IMR-90 (cell line): ENCODE measurements at regions not wholly inside any gene's neighbourhood (a gene's known extent, or its start where the extent isn't known, plus 50 kb on each side); places are given as distances from the start of the nearest gene placed in this dataset.

Source experiments
- ATAC-seq: fragments of 200-7000 bp; cut with Tn5 transposase; 2 replicates; pipeline ENCODE4 v1.9.1; 2020; ENCODE audit warnings: low read depth, mild to moderate bottlenecking, moderate library complexity
- BruUV-seq: library from RNA; stranded (reverse); fragments of 400-500 nt; replicated peaks from 2 replicates; lab custom pipeline; 2021; lab: Mats Ljungman, UMichigan
- CTCF ChIA-PET: fragments of 300-600 bp; formaldehyde crosslinking; extraction: SDS; loops from one replicate; lab custom pipeline; 2021; ENCODE audit warnings: antibody characterized with exemption; lab: Yijun Ruan, JAX
- POLR2A ChIA-PET: fragments of 300-600 bp; sonication (Branson Sonifier 250); formaldehyde crosslinking; loops from one replicate; lab custom pipeline; 2022; ENCODE audit warnings: antibody characterized with exemption; ENCODE audit not compliant: unreplicated experiment; lab: Charles Lee
- DNase-seq: peaks from one replicate; pipeline ENCODE4 v3.0.0; 2013
- H2AFZ ChIP-seq: replicated peaks from 2 replicates; pipeline ENCODE3; 2013; ENCODE audit warnings: low read length, mild to moderate bottlenecking; ENCODE audit not compliant: poor library complexity
- H2AK5ac ChIP-seq: 2 replicates; pipeline ENCODE4 v1.6.1; 2013; ENCODE audit warnings: low read depth, low read length, inconsistent platforms
- H2AK9ac ChIP-seq: replicated peaks from 2 replicates; pipeline ENCODE3; 2013; ENCODE audit warnings: mild to moderate bottlenecking, low read depth, low read length, moderate library complexity; ENCODE audit not compliant: poor library complexity
- H2BK120ac ChIP-seq: 2 replicates; pipeline ENCODE4 v1.6.1; 2013; ENCODE audit warnings: low read depth, low read length, inconsistent platforms
- H2BK15ac ChIP-seq: 3 replicates; pipeline ENCODE4 v1.6.1; 2013; ENCODE audit warnings: low read depth, low read length, inconsistent platforms
- H2BK20ac ChIP-seq: 2 replicates; pipeline ENCODE4 v1.6.1; 2013; ENCODE audit warnings: low read depth, mild to moderate bottlenecking, inconsistent platforms, low read length, moderate library complexity
- H2BK5ac ChIP-seq: 2 replicates; pipeline ENCODE4 v1.6.1; 2013; ENCODE audit warnings: mild to moderate bottlenecking, low read depth, low read length, inconsistent platforms; ENCODE audit not compliant: poor library complexity, severe bottlenecking
- H3K14ac ChIP-seq: replicated peaks from 2 replicates; pipeline ENCODE4 v1.6.1; 2013; ENCODE audit warnings: low read depth, low read length, inconsistent platforms
- H3K18ac ChIP-seq: 2 replicates; pipeline ENCODE4 v1.6.1; 2013; ENCODE audit warnings: low read depth, low read length, control low read depth
- H3K23ac ChIP-seq: 2 replicates; pipeline ENCODE4 v1.6.1; 2013; ENCODE audit warnings: low read depth, low read length, inconsistent platforms
- H3K27ac ChIP-seq: 2 replicates; pipeline ENCODE4 v1.5.1; 2013; ENCODE audit warnings: mild to moderate bottlenecking, control low read depth, low read length; ENCODE audit not compliant: insufficient read depth
- H3K27me3 ChIP-seq: 2 replicates; pipeline ENCODE4 v1.6.1; 2013; ENCODE audit warnings: low read length; ENCODE audit not compliant: control insufficient read depth, insufficient read depth
- H3K36me3 ChIP-seq: 2 replicates; pipeline ENCODE4 v1.6.1; 2013; ENCODE audit warnings: low read length, mixed read lengths; ENCODE audit not compliant: control insufficient read depth, insufficient read depth
- H3K4ac ChIP-seq: 2 replicates; pipeline ENCODE4 v1.6.1; 2013; ENCODE audit warnings: low read depth, low read length, inconsistent platforms
- H3K4me1 ChIP-seq: 2 replicates; pipeline ENCODE4 v1.6.1; 2013; ENCODE audit warnings: low read length, mixed read lengths; ENCODE audit not compliant: control insufficient read depth, insufficient read depth
- H3K4me2 ChIP-seq: 2 replicates; pipeline ENCODE4 v1.6.1; 2013; ENCODE audit warnings: low read depth, mild to moderate bottlenecking, control low read depth, low read length, moderate library complexity
- H3K4me3 ChIP-seq: 2 replicates; pipeline ENCODE4 v1.5.1; 2013; ENCODE audit warnings: low read depth, mild to moderate bottlenecking, control low read depth, low read length, moderate library complexity; ENCODE audit not compliant: insufficient read depth
- H3K56ac ChIP-seq: 2 replicates; pipeline ENCODE4 v1.6.1; 2013; ENCODE audit warnings: low read length, inconsistent platforms; ENCODE audit not compliant: insufficient read depth; ENCODE audit errors: extremely low read depth
- H3K79me1 ChIP-seq, 2 experiments: 2 replicates each; pipeline ENCODE4 v1.6.1; 2013; ENCODE audit warnings: low read length in 2 of 2, inconsistent platforms in 1 of 2, low read depth in 1 of 2
- H3K9ac ChIP-seq: 2 replicates; pipeline ENCODE4 v1.6.1; 2013; ENCODE audit warnings: low read depth, low read length, control low read depth
- H3K9me1 ChIP-seq: 2 replicates; pipeline ENCODE4 v1.6.1; 2013; ENCODE audit warnings: low read length, inconsistent platforms; ENCODE audit not compliant: insufficient read depth
- H3K9me3 ChIP-seq: 2 replicates; pipeline ENCODE4 v1.6.1; 2013; ENCODE audit warnings: low read length; ENCODE audit not compliant: control insufficient read depth, insufficient read depth
- H4K20me1 ChIP-seq: 2 replicates; pipeline ENCODE4 v1.6.1; 2013; ENCODE audit warnings: low read length, inconsistent platforms; ENCODE audit not compliant: insufficient read depth
- H4K5ac ChIP-seq: 2 replicates; pipeline ENCODE4 v1.6.1; 2013; ENCODE audit warnings: mild to moderate bottlenecking, low read depth, low read length, control low read depth
- H4K8ac ChIP-seq, 2 experiments: 2 replicates each; pipeline ENCODE4 v1.6.1; 2013; ENCODE audit warnings: low read depth in 2 of 2, low read length in 2 of 2, control low read depth in 1 of 2, inconsistent platforms in 1 of 2
- H4K91ac ChIP-seq: 2 replicates; pipeline ENCODE4 v1.6.1; 2013; ENCODE audit warnings: low read depth, low read length, inconsistent platforms; ENCODE audit not compliant: insufficient read depth
- CEBPB ChIP-seq: IDR thresholded peaks from 2 replicates; pipeline ENCODE4 v1.6.1; 2012; ENCODE audit warnings: low read depth, low read length, improper control_type of control experiment
- CTCF ChIP-seq: conservative IDR thresholded peaks from 2 replicates; pipeline ENCODE4 v1.5.1; 2012; ENCODE audit warnings: mild to moderate bottlenecking, low read depth, low read length, improper control_type of control experiment
- USF2 ChIP-seq: fragments of 150-350 bp; IDR thresholded peaks from 2 replicates; pipeline ENCODE4 v1.6.1; 2017; ENCODE audit warnings: mild to moderate bottlenecking, antibody characterized with exemption, low read length, low read depth
- WGBS, 2 experiments: methylation state at CpG; one replicate each; pipeline versions ENCODE4 v1.1.5 to v1.1.7; 2013; ENCODE audit warnings: missing lambda C conversion rate in 2 of 2; ENCODE audit not compliant: insufficient read length in 1 of 2; ENCODE audit errors: extremely low coverage in 2 of 2; 5-methylcytosine and 5-hydroxymethylcytosine counted together
- dilution Hi-C: fragments of 300-500 bp; cut with HindIII; formaldehyde crosslinking; loops from one replicate; pipeline ENCODE4 v1.14.3; 2018; ENCODE audit warnings: low sequenced_read_pairs; ENCODE audit not compliant: unreplicated experiment
- in situ Hi-C: fragments of 300-500 bp; cut with MboI; formaldehyde crosslinking; loops from 3 replicates; pipeline ENCODE4 v1.14.3; 2019; ENCODE audit warnings: low sequenced_read_pairs, inconsistent platforms, mixed read lengths
- intact Hi-C: fragments of 100-400 bp; cut with micrococcal nuclease; formaldehyde crosslinking; loops from 2 replicates; pipeline ENCODE4 v1.10.0; 2022

DNA sequence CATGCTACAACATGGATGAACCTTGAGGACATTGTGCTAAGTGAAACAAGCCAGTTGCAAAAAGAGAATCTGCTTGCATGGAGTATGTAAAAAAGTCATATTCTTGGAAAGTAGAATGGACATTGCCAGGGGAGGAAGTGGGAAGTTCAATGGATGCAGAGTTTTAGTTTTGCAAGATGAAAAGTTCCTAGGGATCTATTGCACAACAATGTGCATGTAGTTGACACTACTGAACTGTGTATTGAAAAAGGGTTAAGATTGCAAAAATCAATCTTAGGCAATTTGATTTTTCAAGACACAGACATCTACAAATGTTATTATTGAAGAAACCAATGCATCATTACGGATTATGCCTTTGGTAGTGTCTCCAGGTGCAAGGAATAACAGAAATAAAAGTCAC, 50.3 kb upstream of the MAGI3 start:
- Histone ChIP-seq H3K56ac (no peak overlapping the region), H2AK5ac (no peak overlapping the region), H2BK120ac (no peak overlapping the region), H3K23ac (no peak overlapping the region), H4K8ac (no peak overlapping the region), H2BK20ac (no peak overlapping the region), H3K4me1 (no peaks in the 10 kb centered on the region), H3K27me3 (no peaks in the 10 kb centered on the region), H3K9me1 (no peaks in the 10 kb centered on the region), H3K27ac (no peak overlapping the region), H3K79me1 (no peaks in the 10 kb centered on the region), H3K36me3 (no peaks in the 10 kb centered on the region), H3K14ac (no peak overlapping the region), H2AK9ac (no peak overlapping the region), H3K9me3 (no peaks in the 10 kb centered on the region), H4K5ac (no peak overlapping the region), H2BK15ac (no peak overlapping the region), H4K20me1 (no peaks in the 10 kb centered on the region), H3K4ac (no peak overlapping the region), H3K18ac (no peak overlapping the region), H3K4me3 (no peak overlapping the region), H3K9ac (no peak overlapping the region), H4K91ac (no peak overlapping the region), H2AFZ (no peak overlapping the region), H3K4me2 (no peak overlapping the region), H2BK5ac (no peak overlapping the region)
- ChIA-PET CTCF (no interaction called here), POLR2A (no interaction called here)
- WGBS, 2 experiments = no CpG with 5 or more reads among the region's 1 CpG
- BruUV-seq = no TSS peak
- dilution Hi-C loops = no loop called here
- in situ Hi-C loops = no loop called here
- ATAC-seq (no peak), DNase-seq (no peak)
- intact Hi-C loops = no loop called here
- no peak for TF ChIP-seq USF2
- no peak for TF ChIP-seq CTCF
- peak; percentile 69 for TF ChIP-seq CEBPB
